ENCODE measurements at regions not wholly inside any gene's neighbourhood (a gene's known extent, or its start where the extent isn't known, plus 50 kb on each side); places are given as distances from the start of the nearest gene placed in this dataset.

DNA sequence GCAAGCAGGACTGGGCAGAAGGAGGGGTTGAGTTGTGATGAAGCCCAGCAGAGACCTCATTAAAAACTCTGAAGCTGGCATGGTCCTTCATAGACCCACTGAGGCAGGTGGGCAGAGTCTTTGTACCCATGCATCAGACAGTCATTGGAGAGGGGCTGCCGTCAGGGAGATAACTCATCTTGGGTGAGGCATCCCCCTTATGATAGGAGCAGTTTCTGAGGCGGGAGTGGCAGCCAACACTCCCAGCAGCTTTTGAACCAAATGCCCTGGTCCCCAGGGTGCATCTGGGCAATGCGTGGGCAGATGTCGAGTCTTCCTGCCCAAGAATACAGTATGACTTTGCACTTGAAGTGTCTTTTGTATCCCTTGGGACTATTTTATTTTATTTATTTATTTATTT lies 68.1 kb downstream of the HTR5A start:
- TF ChIP-seq CTCF (IDR thresholded peaks at IDR 0.05) = no peak
- no peak overlapping the region for H3K27ac ChIP-seq
- H3K27me3 ChIP-seq = no peaks in the 10 kb centered on the region
- peaks cover 0 to 5% of the 10 kb centered on the region in 2 donors for H3K9me3 ChIP-seq
- no peaks in the 10 kb centered on the region for H3K36me3 ChIP-seq
- H3K4me3 ChIP-seq = no peak overlapping the region
- DNase-seq (ENCODE audit: low spot score) = no peak
- H3K4me1 ChIP-seq = no peaks in the 10 kb centered on the region

DNA sequence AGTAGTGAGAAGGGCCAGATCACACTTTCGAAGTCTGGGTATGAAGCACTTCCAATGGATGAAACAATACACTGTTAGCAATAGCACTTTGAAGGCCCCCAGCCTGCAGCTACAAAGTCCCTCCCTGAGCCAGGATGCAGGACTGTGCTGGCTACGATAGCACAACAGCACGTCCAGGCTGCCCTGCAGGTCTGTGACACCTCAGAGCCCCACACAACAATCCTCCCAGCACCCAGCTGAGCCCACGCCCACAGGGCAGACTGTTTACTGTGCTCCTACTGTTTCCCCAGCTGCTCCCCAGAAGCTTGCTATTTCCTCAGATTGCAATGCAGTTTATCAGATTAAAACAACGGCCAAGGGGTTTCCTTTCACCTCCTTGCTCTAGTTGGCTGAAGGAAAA lies 71.4 kb downstream of the HTR5A start:
- peaks cover 0 to 5% of the 10 kb centered on the region in 2 donors for H3K9me3 ChIP-seq
- no peaks in the 10 kb centered on the region for H3K4me1 ChIP-seq
- no peak overlapping the region for H3K4me3 ChIP-seq
- TF ChIP-seq CTCF (IDR thresholded peaks at IDR 0.05) = no peak
- no peaks in the 10 kb centered on the region for H3K27me3 ChIP-seq
- no peak overlapping the region for H3K27ac ChIP-seq
- H3K36me3 ChIP-seq = no peaks in the 10 kb centered on the region
- no peak for DNase-seq (ENCODE audit: low spot score)

- H3K9me3 ChIP-seq = no peaks in the 10 kb centered on the region
- no peaks in the 10 kb centered on the region for H3K4me1 ChIP-seq
- no peak for DNase-seq (ENCODE audit: low spot score)
- no peak overlapping the region for H3K4me3 ChIP-seq
- H3K27me3 ChIP-seq = no peaks in the 10 kb centered on the region
- H3K36me3 ChIP-seq = no peaks in the 10 kb centered on the region
- no peak overlapping the region for H3K27ac ChIP-seq
- no peak for TF ChIP-seq CTCF (IDR thresholded peaks at IDR 0.05)
Observed at GRCh38 chr7:155143381-155143780, 73.3 kb downstream of the HTR5A start.

- DNase-seq (ENCODE audit: low spot score) = no peak
- Histone ChIP-seq H3K27ac (no peak overlapping the region), H3K4me3 (no peak overlapping the region), H3K36me3 (no peaks in the 10 kb centered on the region), H3K9me3 (no peaks in the 10 kb centered on the region), H3K4me1 (no peaks in the 10 kb centered on the region), H3K27me3 (no peaks in the 10 kb centered on the region)
- no peak for TF ChIP-seq CTCF (IDR thresholded peaks at IDR 0.05)
Observed at GRCh38 chr7:155144371-155144770, 74.2 kb downstream of the HTR5A start.

GRCh38 chr7:155145477-155146255 lies 75.5 kb downstream of the HTR5A start:
- Histone ChIP-seq H3K4me3 (no peak overlapping the region), H3K9me3 (no peaks in the 10 kb centered on the region), H3K36me3 (no peaks in the 10 kb centered on the region), H3K27ac (no peak overlapping the region), H3K4me1 (no peaks in the 10 kb centered on the region), H3K27me3 (no peaks in the 10 kb centered on the region)
- TF ChIP-seq CTCF (IDR thresholded peaks at IDR 0.05) = no peak
- DNase-seq (ENCODE audit: low spot score) = no peak

DNA sequence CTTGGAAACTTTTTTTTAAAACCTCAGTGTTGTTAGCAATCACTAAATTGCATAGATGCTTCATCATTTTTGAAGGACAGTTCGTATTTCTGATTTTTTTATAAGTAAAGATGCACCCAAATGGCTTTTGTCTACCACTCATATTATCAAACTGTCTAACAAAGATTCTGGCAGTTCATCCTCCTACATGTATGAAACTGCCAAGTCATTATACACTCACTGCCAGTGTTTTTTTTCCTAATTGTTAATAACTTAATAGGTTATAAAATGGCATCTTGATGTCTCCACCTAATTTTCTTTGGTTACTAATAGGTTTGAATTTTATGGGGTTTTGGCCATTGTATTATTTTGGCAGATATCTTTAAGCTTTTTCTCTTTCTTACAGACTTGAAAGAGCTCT lies 77.0 kb downstream of the HTR5A start:
- no peaks in the 10 kb centered on the region for H3K9me3 ChIP-seq
- no peak overlapping the region for H3K4me3 ChIP-seq
- no peak for DNase-seq (ENCODE audit: low spot score)
- H3K27me3 ChIP-seq = no peaks in the 10 kb centered on the region
- no peaks in the 10 kb centered on the region for H3K4me1 ChIP-seq
- H3K36me3 ChIP-seq = no peaks in the 10 kb centered on the region
- TF ChIP-seq CTCF (IDR thresholded peaks at IDR 0.05) = no peak
- H3K27ac ChIP-seq = no peak overlapping the region
